ENCODE measurements at regions not wholly inside any gene's neighbourhood (a gene's known extent, or its start where the extent isn't known, plus 50 kb on each side); places are given as distances from the start of the nearest gene placed in this dataset.

- peaks cover 2% of the 10 kb centered on the region for H3K27me3 Mint-ChIP-seq
- no peaks in the 10 kb centered on the region for H3K36me3 Mint-ChIP-seq
- no peaks in the 10 kb centered on the region for H3K4me1 Mint-ChIP-seq
- H3K27ac Mint-ChIP-seq: no peak overlapping the region
- peaks cover 0 to 1% (median 0%) of the 10 kb centered on the region in 3 donors for H3K9me3 Mint-ChIP-seq
- no peak overlapping the region for H3K4me3 Mint-ChIP-seq
Measured at GRCh38 chr1:182280504-182280900, 111.1 kb downstream of the GLUL start.

GRCh38 chr1:182279724-182280503 is 111.7 kb downstream of the GLUL start:
- Mint-ChIP-seq H3K9me3 (peaks cover 0 to 1% (median 0%) of the 10 kb centered on the region in 3 donors), H3K4me1 (no peaks in the 10 kb centered on the region), H3K4me3 (no peak overlapping the region), H3K27me3 (peaks cover 2% of the 10 kb centered on the region), H3K27ac (no peak overlapping the region), H3K36me3 (no peaks in the 10 kb centered on the region)

- no peaks in the 10 kb centered on the region for H3K36me3 Mint-ChIP-seq
- H3K27me3 Mint-ChIP-seq: peaks cover 2% of the 10 kb centered on the region
- no peak overlapping the region for H3K4me3 Mint-ChIP-seq
- H3K27ac Mint-ChIP-seq: no peak overlapping the region
- H3K4me1 Mint-ChIP-seq: no peaks in the 10 kb centered on the region
- peaks cover 0 to 1% (median 0%) of the 10 kb centered on the region in 3 donors for H3K9me3 Mint-ChIP-seq
Measured at GRCh38 chr1:182279302-182279701, 112.3 kb downstream of the GLUL start.

- H3K27ac Mint-ChIP-seq: no peak overlapping the region
- H3K9me3 Mint-ChIP-seq: peaks cover 0 to 1% (median 0%) of the 10 kb centered on the region in 3 donors
- H3K4me1 Mint-ChIP-seq: no peaks in the 10 kb centered on the region
- no peak overlapping the region for H3K4me3 Mint-ChIP-seq
- no peaks in the 10 kb centered on the region for H3K36me3 Mint-ChIP-seq
- no peaks in the 10 kb centered on the region for H3K27me3 Mint-ChIP-seq
Measured at GRCh38 chr1:182278144-182279054, 113.2 kb downstream of the GLUL start.

GRCh38 chr1:182275271-182275670 is 116.3 kb downstream of the GLUL start:
- no peaks in the 10 kb centered on the region for H3K36me3 Mint-ChIP-seq

GRCh38 chr1:182274618-182275017 is 117.0 kb downstream of the GLUL start:
- peaks cover 4% of the 10 kb centered on the region for H3K27me3 Mint-ChIP-seq
- H3K4me3 Mint-ChIP-seq: no peak overlapping the region
- H3K36me3 Mint-ChIP-seq: no peaks in the 10 kb centered on the region
- H3K9me3 Mint-ChIP-seq: no peaks in the 10 kb centered on the region
- H3K27ac Mint-ChIP-seq: no peak overlapping the region
- no peaks in the 10 kb centered on the region for H3K4me1 Mint-ChIP-seq

More at GRCh38 chr1:182275271-182275670, 116.3 kb downstream of the GLUL start:
- H3K27me3 Mint-ChIP-seq: peaks cover 4% of the 10 kb centered on the region
- H3K4me3 Mint-ChIP-seq: no peak overlapping the region
- H3K27ac Mint-ChIP-seq: no peak overlapping the region
- no peaks in the 10 kb centered on the region for H3K9me3 Mint-ChIP-seq
- no peaks in the 10 kb centered on the region for H3K4me1 Mint-ChIP-seq

GRCh38 chr1:182270731-182271130 is 120.9 kb downstream of the GLUL start:
- H3K27ac Mint-ChIP-seq: no peak overlapping the region
- H3K27me3 Mint-ChIP-seq: peaks cover 6% of the 10 kb centered on the region
- no peak overlapping the region for H3K4me3 Mint-ChIP-seq
- H3K4me1 Mint-ChIP-seq: no peaks in the 10 kb centered on the region
- no peaks in the 10 kb centered on the region for H3K36me3 Mint-ChIP-seq
- H3K9me3 Mint-ChIP-seq: no peaks in the 10 kb centered on the region

- Mint-ChIP-seq H3K27me3 (peaks cover 6% of the 10 kb centered on the region), H3K4me3 (no peak overlapping the region), H3K36me3 (no peaks in the 10 kb centered on the region), H3K27ac (no peak overlapping the region), H3K9me3 (no peaks in the 10 kb centered on the region), H3K4me1 (no peaks in the 10 kb centered on the region)
Measured at GRCh38 chr1:182269097-182269496, 122.5 kb downstream of the GLUL start.

GRCh38 chr1:182268669-182269068 is 122.9 kb downstream of the GLUL start:
- peaks cover 6% of the 10 kb centered on the region for H3K27me3 Mint-ChIP-seq
- H3K9me3 Mint-ChIP-seq: no peaks in the 10 kb centered on the region
- H3K27ac Mint-ChIP-seq: no peak overlapping the region

GRCh38 chr1:182264185-182264584 is 127.4 kb downstream of the GLUL start:
- no peak overlapping the region for H3K4me3 Mint-ChIP-seq
- H3K27ac Mint-ChIP-seq: no peak overlapping the region
- H3K9me3 Mint-ChIP-seq: no peaks in the 10 kb centered on the region
- peaks cover 0 to 6% (median 4%) of the 10 kb centered on the region in 3 donors for H3K4me1 Mint-ChIP-seq
- no peaks in the 10 kb centered on the region for H3K36me3 Mint-ChIP-seq
- H3K27me3 Mint-ChIP-seq: no peaks in the 10 kb centered on the region

More at GRCh38 chr1:182268669-182269068, 122.9 kb downstream of the GLUL start:
- H3K36me3 Mint-ChIP-seq: no peaks in the 10 kb centered on the region
- no peak overlapping the region for H3K4me3 Mint-ChIP-seq
- H3K4me1 Mint-ChIP-seq: no peaks in the 10 kb centered on the region

GRCh38 chr1:182263706-182264105 is 127.9 kb downstream of the GLUL start:
- H3K36me3 Mint-ChIP-seq: no peaks in the 10 kb centered on the region
- no peaks in the 10 kb centered on the region for H3K27me3 Mint-ChIP-seq
- peaks cover 2 to 8% (median 4%) of the 10 kb centered on the region in 3 donors for H3K4me1 Mint-ChIP-seq
- no peak overlapping the region for H3K27ac Mint-ChIP-seq
- H3K4me3 Mint-ChIP-seq: no peak overlapping the region
- no peaks in the 10 kb centered on the region for H3K9me3 Mint-ChIP-seq

GRCh38 chr1:182262425-182262824 is 129.2 kb downstream of the GLUL start:
- Mint-ChIP-seq H3K27me3 (no peaks in the 10 kb centered on the region), H3K36me3 (no peaks in the 10 kb centered on the region), H3K4me3 (no peak overlapping the region), H3K27ac (no peak overlapping the region), H3K4me1 (peaks cover 2 to 8% (median 4%) of the 10 kb centered on the region in 3 donors), H3K9me3 (no peaks in the 10 kb centered on the region)

- peaks cover 2 to 8% (median 4%) of the 10 kb centered on the region in 3 donors for H3K4me1 Mint-ChIP-seq
- H3K27me3 Mint-ChIP-seq: no peaks in the 10 kb centered on the region
- H3K9me3 Mint-ChIP-seq: no peaks in the 10 kb centered on the region
- peak overlapping the region in 1 of 3 donors; percentile 55 for H3K27ac Mint-ChIP-seq
- H3K4me3 Mint-ChIP-seq: no peak overlapping the region
- H3K36me3 Mint-ChIP-seq: no peaks in the 10 kb centered on the region
Measured at GRCh38 chr1:182261655-182262054, 129.9 kb downstream of the GLUL start.

- Mint-ChIP-seq H3K27me3 (no peaks in the 10 kb centered on the region), H3K4me1 (peaks cover 2 to 8% (median 4%) of the 10 kb centered on the region in 3 donors), H3K9me3 (no peaks in the 10 kb centered on the region), H3K4me3 (no peak overlapping the region), H3K36me3 (no peaks in the 10 kb centered on the region), H3K27ac (no peak overlapping the region)
Measured at GRCh38 chr1:182260516-182260915, 131.1 kb downstream of the GLUL start.

- Mint-ChIP-seq H3K27ac (no peak overlapping the region), H3K36me3 (no peaks in the 10 kb centered on the region), H3K4me1 (peaks cover 2 to 8% (median 4%) of the 10 kb centered on the region in 3 donors), H3K27me3 (no peaks in the 10 kb centered on the region), H3K4me3 (peak overlapping the region in 1 of 4 donors; percentile 38), H3K9me3 (no peaks in the 10 kb centered on the region)
Measured at GRCh38 chr1:182259968-182260367, 131.6 kb downstream of the GLUL start.

Data from IgD-negative memory B cell (primary cell).